Endothelial cell of umbilical vein (primary cell): ENCODE measurements at regions not wholly inside any gene's neighbourhood (a gene's known extent, or its start where the extent isn't known, plus 50 kb on each side); places are given as distances from the start of the nearest gene placed in this dataset.

Experiments used
- BruUV-seq: library from RNA; stranded (reverse); fragments of 400-500 nt; replicated peaks from 2 replicates; lab custom pipeline; 2021; lab: Mats Ljungman, UMichigan
- CTCF ChIA-PET: fragments of 300-600, 350-600 bp; sonication (Branson Sonifier 250); formaldehyde crosslinking; loops from one replicate; lab custom pipeline; 2021; ENCODE audit warnings: antibody characterized with exemption, inconsistent platforms; lab: Charles Lee
- POLR2A ChIA-PET: fragments of 300-600, 350-600 bp; sonication (Branson Sonifier 250); formaldehyde crosslinking; loops from one replicate; lab custom pipeline; 2021; ENCODE audit warnings: antibody characterized with exemption, inconsistent platforms; lab: Charles Lee
- DNase-seq: peaks from one replicate; pipeline ENCODE4 v3.0.0-alpha.2; 2011; ENCODE audit warnings: low read depth, low spot score
- FAIRE-seq: peaks from 2 replicates; lab custom pipeline; 2011; peaks lifted over from hg19 to GRCh38; lab: Jason Lieb, UNC
- H2AFZ ChIP-seq: 2 replicates; pipeline ENCODE4 v1.6.0; 2012; ENCODE audit warnings: low read depth, low read length, control low read depth, inconsistent platforms
- H3K27ac ChIP-seq: 2 replicates; pipeline ENCODE4 v1.5.1; 2011; ENCODE audit warnings: low read depth, mild to moderate bottlenecking, control low read depth, low read length, moderate library complexity; ENCODE audit not compliant: insufficient read depth
- H3K27me3 ChIP-seq, 2 experiments: 2 replicates each; pipeline versions ENCODE4 v1.6.0 to v1.6.1; 2011; ENCODE audit warnings: low read length in 2 of 2, mixed read lengths in 1 of 2; ENCODE audit not compliant: control insufficient read depth in 2 of 2, insufficient read depth in 2 of 2
- H3K36me3 ChIP-seq, 2 experiments: 2 replicates in 1 of 2; 3 replicates in 1 of 2; pipeline ENCODE4 v1.5.1; 2011; ENCODE audit warnings: low read length in 2 of 2, mild to moderate bottlenecking in 1 of 2, moderate library complexity in 1 of 2; ENCODE audit not compliant: control insufficient read depth in 2 of 2, insufficient read depth in 2 of 2; ENCODE audit errors: extremely low read depth in 1 of 2
- H3K4me1 ChIP-seq: 3 replicates; pipeline ENCODE4 v1.5.1; 2011; ENCODE audit warnings: mild to moderate bottlenecking, low read length; ENCODE audit not compliant: control insufficient read depth, insufficient read depth; ENCODE audit errors: extremely low read depth
- H3K4me2 ChIP-seq: 2 replicates; pipeline ENCODE4 v1.6.1; 2011; ENCODE audit warnings: low read length, control low read depth, mixed read lengths; ENCODE audit not compliant: insufficient read depth
- H3K4me3 ChIP-seq, 3 experiments: fragments of 200-600 bp in 1 of 3; sonication (generic), shearing (Covaris generic) in 1 of 3; replicated peaks in 1 of 3; 2 replicates each; pipeline ENCODE4 v1.5.1; 2011 to 2016; ENCODE audit warnings: control low read depth in 3 of 3, low read length in 3 of 3, mild to moderate bottlenecking in 2 of 3, inconsistent platforms in 1 of 3, low read depth in 1 of 3, moderate library complexity in 1 of 3; ENCODE audit not compliant: insufficient read depth in 1 of 3
- H3K79me2 ChIP-seq: 2 replicates; pipeline ENCODE4 v1.6.0; 2012; ENCODE audit warnings: low read length, inconsistent platforms; ENCODE audit not compliant: control insufficient read depth, insufficient read depth
- H3K9ac ChIP-seq: replicated peaks from 2 replicates; pipeline ENCODE3; 2011; ENCODE audit warnings: low read length, control low read depth; ENCODE audit not compliant: insufficient read depth; ENCODE audit errors: extremely low read depth
- H3K9me1 ChIP-seq: replicated peaks from 3 replicates; pipeline ENCODE4 v1.6.0; 2011; ENCODE audit warnings: mild to moderate bottlenecking, low read length; ENCODE audit not compliant: control insufficient read depth, insufficient read depth; ENCODE audit errors: extremely low read depth
- H3K9me3 ChIP-seq: replicated peaks from 2 replicates; pipeline ENCODE4 v1.5.1; 2012; ENCODE audit warnings: low read length, inconsistent platforms; ENCODE audit not compliant: control insufficient read depth, insufficient read depth
- H4K20me1 ChIP-seq: replicated peaks from 2 replicates; pipeline ENCODE3; 2011; ENCODE audit warnings: mild to moderate bottlenecking, low read length; ENCODE audit not compliant: control insufficient read depth, insufficient read depth; ENCODE audit errors: extremely low read depth
- CTCF ChIP-seq, 2 donors: IDR thresholded peaks; 1 replicate in 1 of 2; 2 replicates in 1 of 2; pipeline ENCODE4 v1.5.1; 2011; ENCODE audit warnings: low read length in 2 of 2, mild to moderate bottlenecking in 2 of 2, moderate library complexity in 2 of 2, control low read depth in 1 of 2, inconsistent platforms in 1 of 2, low read depth in 1 of 2; ENCODE audit not compliant: insufficient read depth in 1 of 2; ENCODE audit errors: extremely low read depth in 1 of 2
- EZH2 ChIP-seq: IDR thresholded peaks from 2 replicates; pipeline ENCODE4 v1.6.1; 2012; ENCODE audit warnings: borderline replicate concordance, low read depth, mild to moderate bottlenecking, moderate library complexity, low read length, inconsistent platforms; ENCODE audit not compliant: severe bottlenecking
- FOS ChIP-seq: IDR thresholded peaks from 2 replicates; pipeline ENCODE4 v1.6.1; 2011; ENCODE audit warnings: mild to moderate bottlenecking, low read length, moderate library complexity, borderline replicate concordance; ENCODE audit not compliant: insufficient read depth
- GATA2 ChIP-seq: IDR thresholded peaks from 2 replicates; pipeline ENCODE4 v1.7.0; 2011; ENCODE audit warnings: low read depth, mild to moderate bottlenecking, moderate library complexity, mixed read lengths, low read length; ENCODE audit not compliant: insufficient read length, insufficient read depth
- JUN ChIP-seq: IDR thresholded peaks from 2 replicates; pipeline ENCODE4 v1.6.1; 2011; ENCODE audit warnings: borderline replicate concordance, low read depth; ENCODE audit not compliant: insufficient read length, insufficient read depth
- MYC ChIP-seq: IDR thresholded peaks from one replicate; pipeline ENCODE4 v1.6.1; 2011; ENCODE audit warnings: mild to moderate bottlenecking, low read depth, low read length
- POLR2A ChIP-seq: IDR thresholded peaks from 2 replicates; pipeline ENCODE4 v1.6.1; 2012; ENCODE audit warnings: low read depth, mild to moderate bottlenecking, control low read depth, low read length
- POLR2AphosphoS5 ChIP-seq: IDR thresholded peaks from 2 replicates; pipeline ENCODE4 v1.6.1; 2012; ENCODE audit warnings: low read depth, mild to moderate bottlenecking, control low read depth, low read length, moderate library complexity; ENCODE audit not compliant: insufficient read depth
- dilution Hi-C: fragments of 300-500 bp; cut with MboI; formaldehyde crosslinking; loops from one replicate; pipeline ENCODE4 v1.15.0; 2019; ENCODE audit warnings: low sequenced_read_pairs; ENCODE audit not compliant: extremely low pct_ligation_motif_present
- intact Hi-C: fragments of 100-400 bp; cut with micrococcal nuclease; formaldehyde crosslinking; loops from one replicate; pipeline ENCODE4 v1.10.0; 2022
- TF ChIP-seq, protein P1 (sequence below): IDR thresholded peaks from 2 replicates; pipeline ENCODE4 v1.6.1; 2011; ENCODE audit not compliant: insufficient read depth, insufficient read length

DNA sequence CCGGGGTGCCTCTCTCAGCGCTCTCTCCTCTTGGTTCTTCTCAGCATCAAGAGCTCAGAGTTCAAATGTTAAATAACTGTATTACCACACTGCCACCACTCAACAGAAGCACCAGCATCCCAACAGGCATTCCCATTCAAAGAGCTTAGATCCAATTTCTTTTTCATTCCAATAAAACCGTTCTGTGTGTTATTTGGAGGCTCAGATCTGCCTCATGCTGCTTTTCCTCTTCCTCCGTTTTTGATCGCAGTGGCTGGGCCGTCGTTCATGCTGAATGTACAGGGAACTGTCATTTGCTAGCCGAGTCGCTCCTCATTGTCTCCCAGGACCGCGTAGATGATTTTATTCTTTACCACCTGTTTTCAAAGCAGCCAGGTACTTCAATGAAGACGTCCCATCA is 798.9 kb upstream of the SALL3 start:
- ChIA-PET CTCF (no interaction called here), POLR2A (no interaction called here)
- intact Hi-C loops, result no loop called here
- Histone ChIP-seq H3K9ac (no peak overlapping the region), H3K79me2 (no peaks in the 10 kb centered on the region), H4K20me1 (no peaks in the 10 kb centered on the region), H3K4me2 (no peak overlapping the region), H3K4me1 (no peaks in the 10 kb centered on the region), H2AFZ (no peak overlapping the region), H3K9me3 (no peaks in the 10 kb centered on the region), H3K27me3 (no peaks in the 10 kb centered on the region), H3K27ac (no peak overlapping the region), H3K36me3 (no peaks in the 10 kb centered on the region), H3K9me1 (no peaks in the 10 kb centered on the region), H3K4me3 (no peak overlapping the region)
- no TSS peak for BruUV-seq
- DNase-seq (no peak), FAIRE-seq (no peak)
- TF ChIP-seq POLR2A, result no peak
- TF ChIP-seq EZH2, result no peak
- TF ChIP-seq, protein P1, sequence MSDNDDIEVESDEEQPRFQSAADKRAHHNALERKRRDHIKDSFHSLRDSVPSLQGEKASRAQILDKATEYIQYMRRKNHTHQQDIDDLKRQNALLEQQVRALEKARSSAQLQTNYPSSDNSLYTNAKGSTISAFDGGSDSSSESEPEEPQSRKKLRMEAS, result no peak
- no peak for TF ChIP-seq POLR2AphosphoS5
- no peak for TF ChIP-seq JUN
- no peak for TF ChIP-seq GATA2
- TF ChIP-seq CTCF (IDR thresholded peaks at IDR 0.05; ENCODE audit: extremely low read depth in 1 of 2, insufficient read depth in 1 of 2, low read depth in 1 of 2, low read length in 2 of 2), result no peak
- no peak for TF ChIP-seq FOS
- no peak for TF ChIP-seq MYC
- dilution Hi-C loops, result no loop called here
